ENCODE measurements at regions not wholly inside any gene's neighbourhood (a gene's known extent, or its start where the extent isn't known, plus 50 kb on each side); places are given as distances from the start of the nearest gene placed in this dataset.

DNA sequence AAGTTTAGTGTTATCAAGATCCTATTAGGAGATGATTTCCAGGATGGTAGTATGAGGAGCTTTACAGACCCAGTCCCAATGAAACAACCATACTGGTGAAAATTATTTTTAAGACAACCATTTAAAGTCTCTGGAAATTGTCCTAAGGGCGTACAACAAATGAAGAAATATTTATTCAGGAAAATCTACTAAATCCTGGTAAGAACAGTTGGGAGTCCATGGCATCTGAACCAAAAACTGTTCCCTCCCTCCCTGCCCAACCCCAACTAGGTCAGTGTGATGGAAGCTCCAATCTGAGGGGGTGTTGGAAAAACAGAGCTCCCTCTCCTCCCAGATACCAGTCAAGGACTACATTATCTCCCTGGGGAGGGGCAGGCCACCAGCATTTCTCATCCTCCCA lies 74.7 kb upstream of the MKLN1 start:
- H3K27me3 ChIP-seq (ENCODE audit: insufficient read depth, low read length, poor library complexity): no peaks in the 10 kb centered on the region
- H3K4me2 ChIP-seq (ENCODE audit: insufficient read depth, low read length): no peak overlapping the region
- H3K4me1 ChIP-seq (ENCODE audit: insufficient read depth, low read length): no peaks in the 10 kb centered on the region
- no peak for TF ChIP-seq EZH2 (IDR thresholded peaks at IDR 0.05; ENCODE audit: borderline replicate concordance, low read depth, low read length, severe bottlenecking)
- TF ChIP-seq, protein P1, sequence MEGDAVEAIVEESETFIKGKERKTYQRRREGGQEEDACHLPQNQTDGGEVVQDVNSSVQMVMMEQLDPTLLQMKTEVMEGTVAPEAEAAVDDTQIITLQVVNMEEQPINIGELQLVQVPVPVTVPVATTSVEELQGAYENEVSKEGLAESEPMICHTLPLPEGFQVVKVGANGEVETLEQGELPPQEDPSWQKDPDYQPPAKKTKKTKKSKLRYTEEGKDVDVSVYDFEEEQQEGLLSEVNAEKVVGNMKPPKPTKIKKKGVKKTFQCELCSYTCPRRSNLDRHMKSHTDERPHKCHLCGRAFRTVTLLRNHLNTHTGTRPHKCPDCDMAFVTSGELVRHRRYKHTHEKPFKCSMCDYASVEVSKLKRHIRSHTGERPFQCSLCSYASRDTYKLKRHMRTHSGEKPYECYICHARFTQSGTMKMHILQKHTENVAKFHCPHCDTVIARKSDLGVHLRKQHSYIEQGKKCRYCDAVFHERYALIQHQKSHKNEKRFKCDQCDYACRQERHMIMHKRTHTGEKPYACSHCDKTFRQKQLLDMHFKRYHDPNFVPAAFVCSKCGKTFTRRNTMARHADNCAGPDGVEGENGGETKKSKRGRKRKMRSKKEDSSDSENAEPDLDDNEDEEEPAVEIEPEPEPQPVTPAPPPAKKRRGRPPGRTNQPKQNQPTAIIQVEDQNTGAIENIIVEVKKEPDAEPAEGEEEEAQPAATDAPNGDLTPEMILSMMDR (IDR thresholded peaks at IDR 0.05; ENCODE audit: borderline replicate concordance, extremely low read depth, low read length, poor library complexity, severe bottlenecking): no peak
- H3K79me2 ChIP-seq (ENCODE audit: insufficient read depth, low read length): no peaks in the 10 kb centered on the region
- ATAC-seq (ENCODE audit: insufficient read depth, low read depth) (no peak), DNase-seq (no peak)
- no peaks in the 10 kb centered on the region for H3K36me3 ChIP-seq (ENCODE audit: insufficient read depth, low read length)
- peaks cover 17% of the 10 kb centered on the region for H3K9me3 ChIP-seq (ENCODE audit: insufficient read depth, low read length, severe bottlenecking)
- no peak overlapping the region for H3K27ac ChIP-seq (ENCODE audit: low read length)
- H4K20me1 ChIP-seq (ENCODE audit: insufficient read depth, low read length): no peaks in the 10 kb centered on the region
- no peak overlapping the region for H2AFZ ChIP-seq (ENCODE audit: low read depth, low read length)
- H3K4me3 ChIP-seq (ENCODE audit: low read depth in 1 of 2, low read length in 2 of 2): no peak overlapping the region
- no peak overlapping the region for H3K9ac ChIP-seq (ENCODE audit: low read depth, low read length)

DNA sequence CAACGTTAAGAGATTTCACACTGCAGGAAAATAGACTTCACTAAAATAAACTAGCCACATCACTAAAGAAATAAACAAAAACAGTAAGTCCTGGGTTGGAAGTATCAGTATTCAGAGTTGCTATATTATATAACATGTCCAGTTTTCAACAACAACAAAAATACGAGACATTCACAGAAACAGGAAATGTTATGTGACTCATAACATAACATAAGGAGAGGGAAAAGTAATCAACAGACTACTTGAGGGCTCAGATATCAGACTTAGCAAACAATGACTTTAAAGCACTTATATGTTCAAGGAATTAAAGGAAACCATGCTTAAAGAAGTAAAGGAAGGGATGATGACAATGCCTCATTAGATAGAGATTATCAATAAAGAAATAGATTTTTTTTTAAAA lies 73.5 kb upstream of the MKLN1 start:
- Histone ChIP-seq H3K27ac (ENCODE audit: low read length) (no peak overlapping the region), H2AFZ (ENCODE audit: low read depth, low read length) (no peak overlapping the region), H3K9ac (ENCODE audit: low read depth, low read length) (no peak overlapping the region), H3K79me2 (ENCODE audit: insufficient read depth, low read length) (no peaks in the 10 kb centered on the region), H3K27me3 (ENCODE audit: insufficient read depth, low read length, poor library complexity) (no peaks in the 10 kb centered on the region), H3K4me3 (ENCODE audit: low read depth in 1 of 2, low read length in 2 of 2) (no peak overlapping the region), H3K4me1 (ENCODE audit: insufficient read depth, low read length) (no peaks in the 10 kb centered on the region), H3K36me3 (ENCODE audit: insufficient read depth, low read length) (no peaks in the 10 kb centered on the region), H4K20me1 (ENCODE audit: insufficient read depth, low read length) (no peaks in the 10 kb centered on the region), H3K4me2 (ENCODE audit: insufficient read depth, low read length) (no peak overlapping the region), H3K9me3 (ENCODE audit: insufficient read depth, low read length, severe bottlenecking) (peaks cover 17% of the 10 kb centered on the region)
- no peak for ATAC-seq (ENCODE audit: insufficient read depth, low read depth)
- DNase-seq: no peak
- TF ChIP-seq, protein P1 (IDR thresholded peaks at IDR 0.05; ENCODE audit: borderline replicate concordance, extremely low read depth, low read length, poor library complexity, severe bottlenecking): no peak
- TF ChIP-seq EZH2 (IDR thresholded peaks at IDR 0.05; ENCODE audit: borderline replicate concordance, low read depth, low read length, severe bottlenecking): no peak

DNA sequence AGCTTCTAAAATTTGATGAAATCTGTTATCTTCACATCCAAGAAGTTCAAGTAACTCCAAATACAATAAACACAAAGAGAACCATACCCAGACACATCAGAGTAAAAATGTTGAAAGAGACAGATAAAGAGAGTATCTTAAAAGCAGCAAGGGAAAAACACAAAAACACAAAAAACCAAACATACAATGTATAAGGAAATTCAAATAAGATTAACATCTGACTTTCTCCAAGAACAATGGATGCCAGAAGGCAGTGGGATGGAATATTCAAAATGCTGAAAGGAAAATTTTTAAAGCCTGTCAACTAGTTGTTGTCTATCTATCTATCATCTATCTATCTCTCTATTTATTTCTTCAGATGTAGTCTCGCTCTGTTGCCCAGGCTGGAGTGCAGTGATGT lies 72.4 kb upstream of the MKLN1 start:
- no peaks in the 10 kb centered on the region for H3K79me2 ChIP-seq (ENCODE audit: insufficient read depth, low read length)
- H3K4me3 ChIP-seq (ENCODE audit: low read depth in 1 of 2, low read length in 2 of 2): no peak overlapping the region
- no peaks in the 10 kb centered on the region for H3K4me1 ChIP-seq (ENCODE audit: insufficient read depth, low read length)
- no peaks in the 10 kb centered on the region for H3K36me3 ChIP-seq (ENCODE audit: insufficient read depth, low read length)
- H3K9me3 ChIP-seq (ENCODE audit: insufficient read depth, low read length, severe bottlenecking): peaks cover 17% of the 10 kb centered on the region
- no peak for ATAC-seq (ENCODE audit: insufficient read depth, low read depth)
- H3K27ac ChIP-seq (ENCODE audit: low read length): no peak overlapping the region
- H4K20me1 ChIP-seq (ENCODE audit: insufficient read depth, low read length): no peaks in the 10 kb centered on the region
- no peak overlapping the region for H3K9ac ChIP-seq (ENCODE audit: low read depth, low read length)
- no peak for DNase-seq
- no peak overlapping the region for H2AFZ ChIP-seq (ENCODE audit: low read depth, low read length)
- H3K4me2 ChIP-seq (ENCODE audit: insufficient read depth, low read length): no peak overlapping the region
- no peaks in the 10 kb centered on the region for H3K27me3 ChIP-seq (ENCODE audit: insufficient read depth, low read length, poor library complexity)
- TF ChIP-seq EZH2 (IDR thresholded peaks at IDR 0.05; ENCODE audit: borderline replicate concordance, low read depth, low read length, severe bottlenecking): no peak
- TF ChIP-seq, protein P1 (IDR thresholded peaks at IDR 0.05; ENCODE audit: borderline replicate concordance, extremely low read depth, low read length, poor library complexity, severe bottlenecking): no peak

DNA sequence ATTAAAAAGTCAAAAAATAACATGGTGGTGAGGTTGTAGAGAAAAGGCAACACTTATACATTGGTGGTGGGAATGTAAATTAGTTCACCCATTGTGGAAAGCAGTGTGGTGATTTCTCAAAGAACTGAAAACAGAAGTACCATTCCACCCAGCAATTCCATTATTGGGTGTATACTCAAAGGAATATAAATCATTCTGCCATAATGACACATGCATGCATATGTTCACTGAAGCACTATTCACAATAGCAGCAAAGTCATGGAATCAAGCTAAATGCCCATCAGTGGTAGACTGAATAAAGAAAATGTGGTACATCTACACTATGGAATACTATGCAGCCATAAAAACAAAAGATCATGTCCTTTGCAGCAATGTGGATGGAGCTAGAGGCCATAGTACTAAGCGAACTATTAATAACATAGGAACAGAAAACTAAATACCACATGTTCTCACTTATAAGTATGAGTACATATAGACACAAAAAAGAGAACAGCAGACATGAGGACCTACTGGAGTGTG lies 66.1 kb upstream of the MKLN1 start:
- no peak for ATAC-seq (ENCODE audit: insufficient read depth, low read depth)
- Histone ChIP-seq H2AFZ (ENCODE audit: low read depth, low read length) (no peak overlapping the region), H4K20me1 (ENCODE audit: insufficient read depth, low read length) (no peaks in the 10 kb centered on the region), H3K4me3 (ENCODE audit: low read depth in 1 of 2, low read length in 2 of 2) (no peak overlapping the region), H3K4me1 (ENCODE audit: insufficient read depth, low read length) (no peaks in the 10 kb centered on the region), H3K36me3 (ENCODE audit: insufficient read depth, low read length) (no peaks in the 10 kb centered on the region), H3K4me2 (ENCODE audit: insufficient read depth, low read length) (no peak overlapping the region), H3K9me3 (ENCODE audit: insufficient read depth, low read length, severe bottlenecking) (no peaks in the 10 kb centered on the region), H3K27me3 (ENCODE audit: insufficient read depth, low read length, poor library complexity) (no peaks in the 10 kb centered on the region), H3K27ac (ENCODE audit: low read length) (no peak overlapping the region), H3K79me2 (ENCODE audit: insufficient read depth, low read length) (no peaks in the 10 kb centered on the region), H3K9ac (ENCODE audit: low read depth, low read length) (no peak overlapping the region)
- no peak for DNase-seq
- TF ChIP-seq, protein P1 (IDR thresholded peaks at IDR 0.05; ENCODE audit: borderline replicate concordance, extremely low read depth, low read length, poor library complexity, severe bottlenecking): no peak
- no peak for TF ChIP-seq EZH2 (IDR thresholded peaks at IDR 0.05; ENCODE audit: borderline replicate concordance, low read depth, low read length, severe bottlenecking)
